WTC11 (cell line): ENCODE measurements at regions not wholly inside any gene's neighbourhood (a gene's known extent, or its start where the extent isn't known, plus 50 kb on each side); places are given as distances from the start of the nearest gene placed in this dataset.

Experiments
- ATAC-seq: fragments of 200-7000 bp; cut with Tn5 transposase; 2 replicates; pipeline ENCODE4 v1.10.0; 2021; ENCODE audit warnings: mild to moderate bottlenecking, moderate library complexity
- CTCF ChIA-PET: fragments of 300-600 bp; sonication (Branson Sonifier 250); formaldehyde crosslinking; loops from one replicate; lab custom pipeline; 2021; ENCODE audit warnings: antibody characterized with exemption; lab: Charles Lee
- POLR2A ChIA-PET: fragments of 350-600 bp; sonication (Branson Sonifier 250); formaldehyde crosslinking; loops from one replicate; lab custom pipeline; 2021; ENCODE audit warnings: antibody characterized with exemption; lab: Charles Lee
- DNase-seq: peaks from one replicate; pipeline ENCODE4 v3.0.0; 2021; ENCODE audit warnings: low spot score
- H3K27ac Mint-ChIP-seq: 2 replicates; pipeline ENCODE4 v1.8.0; 2021; ENCODE audit warnings: mixed read lengths
- H3K27me3 Mint-ChIP-seq: 2 replicates; pipeline ENCODE4 v1.8.0; 2021; ENCODE audit warnings: low read depth, mild to moderate bottlenecking, moderate library complexity, mixed read lengths
- H3K36me3 Mint-ChIP-seq: 2 replicates; pipeline ENCODE4 v1.8.0; 2021; ENCODE audit warnings: mixed read lengths
- H3K4me1 Mint-ChIP-seq: 2 replicates; pipeline ENCODE4 v1.8.0; 2022; ENCODE audit warnings: mixed read lengths
- H3K4me3 Mint-ChIP-seq: 2 replicates; pipeline ENCODE4 v1.8.0; 2021; ENCODE audit warnings: mild to moderate bottlenecking, moderate library complexity, mixed read lengths
- H3K9me3 Mint-ChIP-seq: 2 replicates; pipeline ENCODE4 v1.8.0; 2021; ENCODE audit warnings: mixed read lengths
- AFF4 ChIP-seq: sonication (generic); formaldehyde crosslinking; IDR thresholded peaks from 2 replicates; pipeline ENCODE4 v1.8.1; 2023; ENCODE audit warnings: mild to moderate bottlenecking, missing genetic modification reagents, borderline replicate concordance
- CBFB ChIP-seq: sonication (generic); formaldehyde crosslinking; IDR thresholded peaks from 2 replicates; pipeline ENCODE4 v1.8.1; 2022; ENCODE audit warnings: mild to moderate bottlenecking, low read depth, missing genetic modification reagents
- ETV6 ChIP-seq: sonication (generic); formaldehyde crosslinking; IDR thresholded peaks from 2 replicates; pipeline ENCODE4 v1.8.1; 2022; ENCODE audit warnings: mild to moderate bottlenecking, missing genetic modification reagents
- FOXJ3 ChIP-seq: sonication (generic); formaldehyde crosslinking; IDR thresholded peaks from 2 replicates; pipeline ENCODE4 v1.9.0; 2021; ENCODE audit warnings: missing genetic modification reagents, mild to moderate bottlenecking, borderline replicate concordance
- GRHL2 ChIP-seq: fragments of 250-450 bp; sonication (Bioruptor Pico); IDR thresholded peaks from 2 replicates; pipeline ENCODE4 v1.8.0; 2022; ENCODE audit warnings: mild to moderate bottlenecking, moderate library complexity; ENCODE audit not compliant: insufficient replicate concordance, severe bottlenecking
- HMGA2 ChIP-seq: fragments of 250-450 bp; sonication (Bioruptor Pico); IDR thresholded peaks from 2 replicates; pipeline ENCODE4 v1.4.0; 2021; ENCODE audit warnings: mild to moderate bottlenecking, moderate library complexity
- JAZF1 ChIP-seq: fragments of 250-450 bp; sonication (Bioruptor Pico); IDR thresholded peaks from 2 replicates; pipeline ENCODE4 v1.9.0; 2021; ENCODE audit warnings: moderate library complexity, mild to moderate bottlenecking, inconsistent platforms
- NFE2L1 ChIP-seq: sonication (generic); formaldehyde crosslinking; IDR thresholded peaks from 2 replicates; pipeline ENCODE4 v1.8.1; 2023; ENCODE audit warnings: missing genetic modification reagents
- OVOL2 ChIP-seq: fragments of 250-450 bp; sonication (Bioruptor Pico); IDR thresholded peaks from 2 replicates; pipeline ENCODE4 v1.9.0; 2021; ENCODE audit warnings: mild to moderate bottlenecking, borderline replicate concordance
- PRRX2 ChIP-seq: fragments of 250-450 bp; sonication (Bioruptor Pico); IDR thresholded peaks from 2 replicates; pipeline ENCODE4 v1.8.0; 2021; ENCODE audit warnings: mild to moderate bottlenecking
- STAT6 ChIP-seq: sonication (generic); formaldehyde crosslinking; conservative IDR thresholded peaks from 2 replicates; pipeline ENCODE4 v1.8.1; 2023; ENCODE audit warnings: mild to moderate bottlenecking, low read depth, missing genetic modification reagents, moderate library complexity
- ZBTB21 ChIP-seq: sonication (generic); formaldehyde crosslinking; IDR thresholded peaks from 2 replicates; pipeline ENCODE4 v1.8.1; 2023; ENCODE audit warnings: mild to moderate bottlenecking, missing genetic modification reagents, borderline replicate concordance
- ZNF121 ChIP-seq: sonication (generic); formaldehyde crosslinking; IDR thresholded peaks from 2 replicates; pipeline ENCODE4 v1.8.0; 2023; ENCODE audit warnings: missing genetic modification reagents
- ZNF281 ChIP-seq: sonication (generic); formaldehyde crosslinking; IDR thresholded peaks from 2 replicates; pipeline ENCODE4 v1.8.0; 2023; ENCODE audit warnings: mild to moderate bottlenecking, missing genetic modification reagents
- ZNF396 ChIP-seq: fragments of 250-450 bp; sonication (Bioruptor Pico); IDR thresholded peaks from 2 replicates; pipeline ENCODE4 v1.8.0; 2021; ENCODE audit warnings: mild to moderate bottlenecking, moderate library complexity, borderline replicate concordance
- ZNF512 ChIP-seq: sonication (generic); formaldehyde crosslinking; IDR thresholded peaks from 2 replicates; pipeline ENCODE4 v1.8.1; 2022; ENCODE audit warnings: missing genetic modification reagents, borderline replicate concordance

GRCh38 chr10:128310971-128311658 is 184.9 kb upstream of the MKI67 start:
- POLR2A ChIA-PET = no interaction called here
- no peak overlapping the region for H3K4me3 Mint-ChIP-seq
- TF ChIP-seq ZNF396 (CRISPR knock-in tag) (no peak), JAZF1 (CRISPR knock-in tag) (no peak)
- TF ChIP-seq, all 79 proteins: peak for 0
- Mint-ChIP-seq H3K4me1 (peaks cover 8% of the 10 kb centered on the region), H3K27ac (peak overlapping the region; percentile 80; the same call in 1 of the 2 replicates), H3K9me3 (no peaks in the 10 kb centered on the region), H3K27me3 (no peaks in the 10 kb centered on the region; the same call in 1 of the 2 replicates), H3K36me3 (no peaks in the 10 kb centered on the region)
- DNase-seq (no peak), ATAC-seq (peak; percentile 71)
- CTCF ChIA-PET = interaction anchor here (0.9 to 2.0 kb wide), 3 partner anchors 13 to 99 kb away, joined by 3 to 6 read pairs (median 4); no protein-coding TSS in a partner anchor

GRCh38 chr10:128312250-128312649 is 186.0 kb upstream of the MKI67 start:
- Mint-ChIP-seq H3K9me3 (no peaks in the 10 kb centered on the region), H3K27ac (no peak overlapping the region), H3K36me3 (no peaks in the 10 kb centered on the region), H3K4me3 (no peak overlapping the region), H3K27me3 (no peaks in the 10 kb centered on the region; the same call in 1 of the 2 replicates), H3K4me1 (peaks cover 8% of the 10 kb centered on the region)
- TF ChIP-seq ETV6 (CRISPR knock-in tag) (no peak), ZNF121 (CRISPR knock-in tag) (no peak), AFF4 (CRISPR knock-in tag) (no peak), FOXJ3 (CRISPR knock-in tag) (no peak), ZNF512 (no peak), OVOL2 (CRISPR knock-in tag) (no peak), ZBTB21 (CRISPR knock-in tag) (no peak), GRHL2 (CRISPR knock-in tag) (no peak), HMGA2 (no peak), STAT6 (no peak), CBFB (no peak), NFE2L1 (no peak)
- ATAC-seq (no peak), DNase-seq (no peak)
- ChIA-PET POLR2A (no interaction called here), CTCF (interaction anchor here (1.3 to 2.0 kb wide), 2 partner anchors 44 to 100 kb away, joined by 4 to 6 read pairs; no protein-coding TSS in a partner anchor)

GRCh38 chr10:128314686-128315085 is 188.5 kb upstream of the MKI67 start:
- no peak overlapping the region for H3K27ac Mint-ChIP-seq
- H3K9me3 Mint-ChIP-seq = no peaks in the 10 kb centered on the region
- TF ChIP-seq ZNF281 (CRISPR knock-in tag) (no peak), PRRX2 (CRISPR knock-in tag) (no peak)
- no peaks in the 10 kb centered on the region; the same call in none of the 2 replicates for H3K27me3 Mint-ChIP-seq
- DNase-seq (no peak), ATAC-seq (no peak)
- no peak overlapping the region for H3K4me3 Mint-ChIP-seq
- H3K4me1 Mint-ChIP-seq = peaks cover 8% of the 10 kb centered on the region
- CTCF ChIA-PET = no interaction called here
- no peaks in the 10 kb centered on the region for H3K36me3 Mint-ChIP-seq
- POLR2A ChIA-PET = no interaction called here
